IPS-18a (cell line): ENCODE measurements at regions not wholly inside any gene's neighbourhood (a gene's known extent, or its start where the extent isn't known, plus 50 kb on each side); places are given as distances from the start of the nearest gene placed in this dataset.

Experiments
- H3K27ac ChIP-seq: one replicate; pipeline ENCODE4 v1.5.1; 2013; ENCODE audit warnings: low read length
- H3K27me3 ChIP-seq: one replicate; pipeline ENCODE4 v1.6.1; 2013; ENCODE audit warnings: mild to moderate bottlenecking, low read length; ENCODE audit not compliant: control insufficient read depth, insufficient read depth
- H3K36me3 ChIP-seq: one replicate; pipeline ENCODE4 v1.6.1; 2013; ENCODE audit warnings: low read depth, low read length; ENCODE audit not compliant: control insufficient read depth
- H3K4me1 ChIP-seq: one replicate; pipeline ENCODE4 v1.6.1; 2013; ENCODE audit warnings: low read depth, low read length; ENCODE audit not compliant: control insufficient read depth
- H3K4me3 ChIP-seq: one replicate; pipeline ENCODE4 v1.5.1; 2013; ENCODE audit warnings: low read length
- H3K9ac ChIP-seq: one replicate; pipeline ENCODE4 v1.6.1; 2013; ENCODE audit warnings: mild to moderate bottlenecking, low read length, moderate library complexity
- H3K9me3 ChIP-seq: one replicate; pipeline ENCODE4 v1.6.1; 2013; ENCODE audit warnings: low read depth, low read length; ENCODE audit not compliant: control insufficient read depth

DNA sequence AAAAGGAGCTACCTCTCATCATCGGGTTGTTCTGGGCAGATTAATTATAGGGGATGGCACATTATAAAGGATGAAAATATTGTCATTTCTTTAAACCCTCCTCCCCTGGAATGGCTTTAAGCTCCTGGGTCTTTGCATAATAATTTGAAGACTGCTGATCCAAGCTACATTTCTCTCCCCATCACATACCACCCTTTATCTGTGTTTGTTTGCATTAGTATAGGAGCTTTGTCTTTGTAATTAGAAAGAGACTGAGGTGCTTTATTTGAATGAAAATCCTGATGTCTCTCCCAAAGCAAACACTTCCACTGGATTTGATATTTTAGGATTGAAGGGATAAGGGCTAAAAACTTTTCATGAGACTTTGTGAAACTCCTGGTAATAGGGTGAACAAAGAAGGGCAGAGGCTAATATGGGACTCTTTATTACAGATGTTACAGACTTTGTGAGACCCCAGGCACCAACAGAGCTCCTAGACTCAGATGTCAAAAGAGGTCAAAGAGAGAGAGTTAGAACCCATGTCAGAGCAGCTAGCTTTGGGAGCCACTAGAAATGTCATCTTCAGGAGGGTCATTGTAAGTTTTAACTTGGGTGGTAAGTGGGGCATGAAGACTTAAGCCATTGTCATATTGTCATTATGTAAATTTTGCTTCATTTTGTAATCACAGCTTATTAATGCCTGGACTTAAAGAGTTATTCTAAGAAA is 75.3 kb upstream of the RXFP2 start:
- Histone ChIP-seq H3K9ac (peak overlapping the region; percentile 38), H3K9me3 (peaks cover 14% of the 10 kb centered on the region), H3K27ac (peak overlapping the region; percentile 75), H3K4me3 (peak overlapping the region; percentile 45), H3K27me3 (no peaks in the 10 kb centered on the region), H3K4me1 (peaks cover 26% of the 10 kb centered on the region), H3K36me3 (no peaks in the 10 kb centered on the region)

DNA sequence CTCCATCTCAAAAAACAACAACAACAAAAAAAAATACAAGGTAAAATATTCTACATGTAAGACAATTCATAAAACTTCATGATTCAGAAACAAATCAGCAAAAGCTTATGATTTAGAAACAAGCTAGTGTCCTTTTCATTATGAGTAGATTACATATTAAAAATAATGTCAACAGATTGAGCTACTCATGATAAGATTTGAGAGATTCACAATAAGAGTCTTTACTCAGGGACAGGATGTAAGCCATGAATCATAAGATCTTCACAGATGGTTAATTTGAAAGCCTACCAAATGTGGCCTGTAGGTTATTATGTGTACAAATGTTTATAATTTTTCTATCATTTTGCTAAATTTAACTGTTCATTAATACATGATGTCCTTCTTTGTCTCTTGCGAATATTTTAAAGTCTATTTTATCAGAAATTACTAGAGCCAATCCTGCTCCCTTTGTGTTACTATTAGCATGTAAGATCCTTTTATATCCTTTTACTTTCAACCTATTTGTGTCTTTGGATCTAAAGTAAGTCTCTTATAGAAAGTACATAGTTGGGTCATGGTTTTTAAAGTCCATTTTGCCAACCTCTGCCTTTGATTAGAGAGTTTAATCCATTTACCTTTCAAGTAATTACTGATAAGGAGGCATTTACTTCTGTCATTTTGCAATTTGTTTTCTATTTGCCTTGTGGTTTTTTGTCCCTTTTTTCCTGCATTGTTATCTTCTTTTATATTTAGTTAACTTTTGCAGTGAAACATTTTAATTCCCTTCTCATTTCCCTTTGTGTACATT is 68.3 kb upstream of the RXFP2 start:
- no peak overlapping the region for H3K9ac ChIP-seq
- no peak overlapping the region for H3K27ac ChIP-seq
- peaks cover 14% of the 10 kb centered on the region for H3K9me3 ChIP-seq
- no peaks in the 10 kb centered on the region for H3K4me1 ChIP-seq
- no peak overlapping the region for H3K4me3 ChIP-seq
- H3K27me3 ChIP-seq: no peaks in the 10 kb centered on the region
- H3K36me3 ChIP-seq: no peaks in the 10 kb centered on the region

DNA sequence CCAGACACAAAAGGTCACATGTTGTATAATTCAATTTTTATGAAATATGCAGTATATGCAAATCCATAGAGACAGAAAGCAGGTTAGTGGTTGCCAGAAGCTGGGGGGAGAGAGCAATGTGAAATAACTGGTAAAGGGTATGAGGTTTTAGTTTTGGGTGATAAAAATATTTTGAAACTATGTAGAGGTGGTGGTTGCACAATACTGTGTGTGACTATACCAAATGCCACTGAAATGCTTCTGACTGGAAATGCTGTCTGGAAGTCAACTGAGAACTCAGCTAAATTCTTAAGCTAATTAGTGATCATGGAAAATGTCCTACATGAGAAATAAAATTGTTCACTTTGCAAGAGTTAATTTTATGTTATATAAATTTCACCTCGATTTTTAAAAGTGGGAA is 65.3 kb upstream of the RXFP2 start:
- Histone ChIP-seq H3K9ac (no peak overlapping the region), H3K27me3 (no peaks in the 10 kb centered on the region), H3K4me1 (peaks cover 3% of the 10 kb centered on the region), H3K9me3 (no peaks in the 10 kb centered on the region), H3K36me3 (no peaks in the 10 kb centered on the region), H3K27ac (no peak overlapping the region), H3K4me3 (no peak overlapping the region)

DNA sequence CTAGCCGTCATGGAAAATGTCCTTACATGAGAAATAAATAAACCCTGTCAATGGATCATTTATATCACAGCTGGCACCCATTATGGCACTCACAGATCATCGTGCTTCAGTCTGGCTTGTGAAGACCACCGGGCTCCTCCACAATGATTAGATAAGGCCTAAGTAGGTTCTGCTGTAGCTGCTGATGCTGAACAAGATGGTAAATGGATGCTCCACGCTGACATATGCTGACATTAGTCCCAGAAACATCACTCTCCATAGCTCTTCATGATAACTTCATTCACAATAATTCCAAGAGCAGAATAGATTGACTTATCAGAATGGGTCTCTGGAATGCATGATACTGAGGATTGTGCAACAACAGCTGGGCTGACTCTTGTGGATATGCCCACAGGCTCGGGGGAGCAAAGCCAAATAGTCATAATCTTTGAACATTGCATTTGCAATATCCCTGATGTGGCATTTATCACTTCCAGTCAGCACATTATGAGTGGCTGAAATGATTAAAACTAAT is 63.8 kb upstream of the RXFP2 start:
- Histone ChIP-seq H3K27ac (no peak overlapping the region), H3K4me1 (peaks cover 3% of the 10 kb centered on the region), H3K27me3 (no peaks in the 10 kb centered on the region), H3K9me3 (no peaks in the 10 kb centered on the region), H3K9ac (no peak overlapping the region), H3K4me3 (no peak overlapping the region), H3K36me3 (no peaks in the 10 kb centered on the region)

DNA sequence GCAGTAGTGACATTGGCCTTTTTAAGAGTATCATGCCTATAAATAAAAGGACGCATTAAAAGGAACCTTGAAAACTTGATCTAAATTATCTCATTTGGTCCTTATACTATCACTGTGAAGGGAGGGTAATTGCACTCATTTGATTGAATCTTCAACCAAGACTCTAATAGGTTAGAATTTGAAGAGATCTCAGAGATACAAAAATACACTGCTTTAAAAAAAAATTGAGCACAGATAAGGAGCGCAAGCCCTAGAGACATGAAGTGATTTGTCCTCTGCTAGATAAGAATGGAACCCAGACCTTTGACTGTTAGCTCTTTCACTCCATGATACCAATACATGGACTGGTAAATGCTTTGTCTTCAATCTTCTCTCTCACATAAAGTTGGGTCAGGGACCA is 58.2 kb upstream of the RXFP2 start:
- Histone ChIP-seq H3K27ac (no peak overlapping the region), H3K9me3 (no peaks in the 10 kb centered on the region), H3K4me3 (no peak overlapping the region), H3K36me3 (no peaks in the 10 kb centered on the region), H3K9ac (no peak overlapping the region), H3K4me1 (peaks cover 10% of the 10 kb centered on the region), H3K27me3 (no peaks in the 10 kb centered on the region)

DNA sequence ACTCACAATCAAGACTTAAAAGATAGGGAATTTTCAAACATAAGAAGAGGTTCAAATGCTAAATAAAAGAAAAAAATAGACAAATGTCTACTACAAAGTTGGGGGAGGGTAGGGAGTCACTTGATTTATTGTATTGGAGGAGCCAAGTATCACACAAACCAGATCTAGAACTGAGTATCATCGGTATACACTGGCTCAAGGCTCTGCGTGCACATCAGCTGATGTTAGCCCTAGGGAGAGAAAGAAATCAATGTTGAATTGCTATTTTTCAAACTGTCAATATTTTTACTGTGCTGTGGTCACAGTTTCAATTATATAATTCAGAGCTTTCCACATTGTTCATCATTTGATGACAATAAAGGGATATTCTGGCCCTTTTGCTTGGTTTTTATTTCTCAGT is 54.9 kb upstream of the RXFP2 start:
- H3K4me1 ChIP-seq: peaks cover 7% of the 10 kb centered on the region
- no peaks in the 10 kb centered on the region for H3K27me3 ChIP-seq
- no peaks in the 10 kb centered on the region for H3K9me3 ChIP-seq
- no peaks in the 10 kb centered on the region for H3K36me3 ChIP-seq
- no peak overlapping the region for H3K4me3 ChIP-seq
- H3K9ac ChIP-seq: no peak overlapping the region
- no peak overlapping the region for H3K27ac ChIP-seq

DNA sequence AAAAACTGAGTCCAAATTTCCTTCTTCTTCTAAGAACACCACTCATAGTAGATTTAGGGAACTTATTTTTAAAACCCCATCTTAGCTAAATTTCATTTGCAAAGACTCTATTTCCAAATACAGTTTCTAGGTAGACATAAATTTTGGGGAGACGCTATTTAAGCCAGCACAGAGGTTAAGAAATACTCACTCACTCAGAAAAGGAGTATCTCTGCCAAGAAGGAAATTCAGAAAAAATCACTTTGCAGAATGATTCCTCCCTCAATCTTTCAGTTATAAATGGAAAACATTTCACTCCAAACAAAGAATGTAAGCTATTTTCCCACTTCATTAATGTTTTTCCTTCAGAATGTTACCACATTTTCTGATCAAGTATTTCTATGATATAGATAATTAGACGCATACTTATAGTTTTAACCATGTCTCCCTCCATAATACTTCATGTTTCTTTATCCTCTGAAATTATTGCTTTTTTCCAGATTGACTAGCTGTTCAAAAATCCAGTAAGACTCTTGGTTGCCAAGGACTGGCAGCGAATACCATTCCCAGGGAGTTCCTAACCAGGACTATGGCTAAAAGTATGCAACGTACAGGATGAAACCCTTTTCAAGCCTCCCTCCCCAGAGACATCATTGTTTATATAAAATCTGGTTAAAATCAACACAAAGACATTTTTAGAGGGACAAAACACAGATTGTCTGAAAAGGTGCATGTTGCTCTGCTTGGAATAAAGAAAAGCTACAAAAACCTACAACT is 52.5 kb upstream of the RXFP2 start:
- no peaks in the 10 kb centered on the region for H3K9me3 ChIP-seq
- no peak overlapping the region for H3K9ac ChIP-seq
- H3K4me3 ChIP-seq: no peak overlapping the region
- H3K36me3 ChIP-seq: no peaks in the 10 kb centered on the region
- peaks cover 7% of the 10 kb centered on the region for H3K4me1 ChIP-seq
- H3K27ac ChIP-seq: no peak overlapping the region
- H3K27me3 ChIP-seq: no peaks in the 10 kb centered on the region
